A673 (cell line): ENCODE measurements at regions not wholly inside any gene's neighbourhood (a gene's known extent, or its start where the extent isn't known, plus 50 kb on each side); places are given as distances from the start of the nearest gene placed in this dataset.

Source experiments
- BruUV-seq: library from RNA; stranded (reverse); fragments of 400-500 nt; replicated peaks from 2 replicates; lab custom pipeline; 2021; lab: Mats Ljungman, UMichigan
- CTCF ChIA-PET: fragments of 300-600 bp; sonication (Branson Sonifier 250); formaldehyde crosslinking; loops from one replicate; lab custom pipeline; 2022; ENCODE audit warnings: antibody characterized with exemption; lab: Charles Lee
- POLR2A ChIA-PET: fragments of 300-600 bp; sonication (Branson Sonifier 250); formaldehyde crosslinking; loops from one replicate; lab custom pipeline; 2022; ENCODE audit warnings: antibody characterized with exemption; ENCODE audit not compliant: low non-redundant PET; lab: Charles Lee
- DNase-seq: peaks from one replicate; pipeline ENCODE4 v3.0.0-alpha.2; 2015; ENCODE audit warnings: low spot score
- H3K27ac ChIP-seq: fragments of 200-600 bp; sonication (generic); 2 replicates; pipeline ENCODE4 v1.5.1; 2016; ENCODE audit warnings: mixed run types, low read depth, mild to moderate bottlenecking, mixed read lengths, antibody characterized with exemption, low read length; ENCODE audit not compliant: poor library complexity, severe bottlenecking
- H3K27me3 ChIP-seq: fragments of 200-600 bp; sonication (generic); replicated peaks from 2 replicates; pipeline ENCODE4 v1.6.1; 2017; ENCODE audit warnings: mixed run types, low read depth, mild to moderate bottlenecking, mixed read lengths, antibody characterized with exemption, low read length; ENCODE audit not compliant: insufficient read depth, poor library complexity
- H3K36me3 ChIP-seq: fragments of 200-600 bp; sonication (generic); 2 replicates; pipeline ENCODE4 v1.6.1; 2016; ENCODE audit warnings: mixed run types, mild to moderate bottlenecking, mixed read lengths, antibody characterized with exemption, low read length; ENCODE audit not compliant: insufficient read depth, poor library complexity, severe bottlenecking
- H3K4me1 ChIP-seq: fragments of 200-600 bp; sonication (generic); 2 replicates; pipeline ENCODE4 v1.6.1; 2017; ENCODE audit warnings: mixed run types, mild to moderate bottlenecking, mixed read lengths, antibody characterized with exemption, low read length; ENCODE audit not compliant: insufficient read depth, poor library complexity, severe bottlenecking
- H3K4me3 ChIP-seq: fragments of 200-600 bp; sonication (generic); 2 replicates; pipeline ENCODE4 v1.5.1; 2016; ENCODE audit warnings: low read depth, mixed run types, mild to moderate bottlenecking, mixed read lengths, low read length; ENCODE audit not compliant: poor library complexity, severe bottlenecking
- H3K9me3 ChIP-seq: fragments of 200-600 bp; sonication (generic); 2 replicates; pipeline ENCODE4 v1.6.1; 2016; ENCODE audit warnings: mixed run types, low read depth, mild to moderate bottlenecking, mixed read lengths, antibody characterized with exemption, low read length; ENCODE audit not compliant: poor library complexity, severe bottlenecking
- EZH2 ChIP-seq: fragments of 200-600 bp; sonication (generic); IDR thresholded peaks from 2 replicates; pipeline ENCODE4 v1.6.1; 2017; ENCODE audit warnings: borderline replicate concordance, low read depth, mild to moderate bottlenecking, mixed read lengths, antibody characterized with exemption, low read length; ENCODE audit not compliant: poor library complexity, severe bottlenecking
- intact Hi-C: fragments of 100-400 bp; cut with micrococcal nuclease; formaldehyde crosslinking; loops from one replicate; pipeline ENCODE4 v1.10.0; 2022; ENCODE audit not compliant: unreplicated experiment
- TF ChIP-seq, protein P1 (sequence below): fragments of 300-800, 200-600 bp; sonication (generic); conservative IDR thresholded peaks from 2 replicates; pipeline ENCODE4 v1.5.1; 2017; ENCODE audit warnings: low read depth, mild to moderate bottlenecking, antibody characterized with exemption, low read length, moderate library complexity, mixed read lengths

DNA sequence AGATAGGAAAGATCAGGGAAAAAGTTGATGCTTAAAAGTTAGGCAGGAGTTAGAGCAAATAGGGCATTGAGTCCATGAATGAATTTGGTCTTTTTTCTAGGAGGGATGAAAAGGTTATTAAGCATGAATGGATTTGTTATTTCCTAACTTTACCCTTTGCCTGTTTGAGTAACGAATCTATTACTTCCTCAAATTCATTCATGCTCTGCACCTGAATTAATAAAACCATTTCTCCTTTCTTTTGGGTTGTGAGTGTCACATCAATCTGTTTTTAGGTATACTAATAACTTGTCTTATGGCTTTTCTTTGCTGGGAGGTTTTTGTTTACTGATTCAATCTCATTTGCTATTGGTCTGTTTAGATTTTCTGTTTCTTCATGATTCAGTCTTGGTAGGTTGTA, 1217.7 kb upstream of the CELF2 start:
- TF ChIP-seq, protein P1, sequence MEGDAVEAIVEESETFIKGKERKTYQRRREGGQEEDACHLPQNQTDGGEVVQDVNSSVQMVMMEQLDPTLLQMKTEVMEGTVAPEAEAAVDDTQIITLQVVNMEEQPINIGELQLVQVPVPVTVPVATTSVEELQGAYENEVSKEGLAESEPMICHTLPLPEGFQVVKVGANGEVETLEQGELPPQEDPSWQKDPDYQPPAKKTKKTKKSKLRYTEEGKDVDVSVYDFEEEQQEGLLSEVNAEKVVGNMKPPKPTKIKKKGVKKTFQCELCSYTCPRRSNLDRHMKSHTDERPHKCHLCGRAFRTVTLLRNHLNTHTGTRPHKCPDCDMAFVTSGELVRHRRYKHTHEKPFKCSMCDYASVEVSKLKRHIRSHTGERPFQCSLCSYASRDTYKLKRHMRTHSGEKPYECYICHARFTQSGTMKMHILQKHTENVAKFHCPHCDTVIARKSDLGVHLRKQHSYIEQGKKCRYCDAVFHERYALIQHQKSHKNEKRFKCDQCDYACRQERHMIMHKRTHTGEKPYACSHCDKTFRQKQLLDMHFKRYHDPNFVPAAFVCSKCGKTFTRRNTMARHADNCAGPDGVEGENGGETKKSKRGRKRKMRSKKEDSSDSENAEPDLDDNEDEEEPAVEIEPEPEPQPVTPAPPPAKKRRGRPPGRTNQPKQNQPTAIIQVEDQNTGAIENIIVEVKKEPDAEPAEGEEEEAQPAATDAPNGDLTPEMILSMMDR: no peak
- TF ChIP-seq EZH2: no peak
- CTCF ChIA-PET: no interaction called here
- POLR2A ChIA-PET: no interaction called here
- intact Hi-C loops: no loop called here
- Histone ChIP-seq H3K36me3 (no peaks in the 10 kb centered on the region), H3K27ac (no peak overlapping the region), H3K9me3 (no peaks in the 10 kb centered on the region), H3K27me3 (no peaks in the 10 kb centered on the region), H3K4me1 (no peaks in the 10 kb centered on the region), H3K4me3 (no peak overlapping the region)
- BruUV-seq: no TSS peak
- no peak for DNase-seq

DNA sequence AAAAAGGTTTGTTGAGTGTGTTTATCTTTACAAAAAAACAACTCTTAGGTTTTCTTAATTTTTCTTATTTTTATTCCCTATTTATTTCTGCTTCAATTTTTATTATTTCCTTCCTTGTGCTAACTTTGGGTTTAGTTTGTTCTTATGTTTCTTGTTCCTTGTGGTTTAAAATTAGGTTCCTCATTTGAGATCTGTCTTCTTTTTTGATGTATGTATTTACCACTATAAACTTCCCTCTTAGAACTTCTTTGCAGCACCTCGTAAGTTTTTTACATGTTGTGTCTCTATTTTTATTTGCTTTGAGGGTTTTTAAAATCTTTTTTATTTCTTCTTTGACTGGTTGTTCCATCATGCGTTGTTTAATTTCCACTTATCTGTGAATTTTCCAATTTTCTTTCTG, 1217.1 kb upstream of the CELF2 start:
- no peak for DNase-seq
- Histone ChIP-seq H3K4me1 (no peaks in the 10 kb centered on the region), H3K27me3 (no peaks in the 10 kb centered on the region), H3K9me3 (no peaks in the 10 kb centered on the region), H3K4me3 (no peak overlapping the region), H3K27ac (no peak overlapping the region), H3K36me3 (no peaks in the 10 kb centered on the region)
- TF ChIP-seq, protein P1: no peak
- TF ChIP-seq EZH2: no peak
- intact Hi-C loops: no loop called here
- ChIA-PET POLR2A (no interaction called here), CTCF (no interaction called here)
- no TSS peak for BruUV-seq

DNA sequence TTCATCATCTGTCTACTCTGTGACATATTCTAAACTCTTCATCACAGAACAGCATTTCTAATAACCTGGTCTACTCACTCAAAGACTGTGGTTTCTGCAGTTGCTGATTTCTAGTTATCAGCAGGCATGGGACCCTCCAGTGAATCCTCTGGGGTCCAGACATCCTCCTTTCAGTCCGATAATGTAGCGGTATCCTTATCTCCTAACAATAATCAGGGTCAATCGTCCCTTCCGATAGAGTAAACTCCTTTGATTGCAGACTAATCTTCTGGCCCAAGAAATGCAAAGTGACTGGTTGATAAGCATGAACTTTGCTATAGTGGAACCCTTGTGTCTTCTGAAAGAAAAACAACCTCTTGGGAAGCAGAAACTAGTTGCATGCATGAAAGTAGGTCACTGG, 1209.8 kb upstream of the CELF2 start:
- H3K27me3 ChIP-seq: no peaks in the 10 kb centered on the region
- DNase-seq: no peak
- no peak overlapping the region for H3K4me3 ChIP-seq
- TF ChIP-seq EZH2: no peak
- TF ChIP-seq, protein P1: no peak
- no peak overlapping the region for H3K27ac ChIP-seq
- ChIA-PET POLR2A (no interaction called here), CTCF (no interaction called here)
- no peaks in the 10 kb centered on the region for H3K4me1 ChIP-seq
- BruUV-seq: no TSS peak
- no peaks in the 10 kb centered on the region for H3K9me3 ChIP-seq
- H3K36me3 ChIP-seq: no peaks in the 10 kb centered on the region
- intact Hi-C loops: no loop called here
